ENCODE measurements at regions not wholly inside any gene's neighbourhood (a gene's known extent, or its start where the extent isn't known, plus 50 kb on each side); places are given as distances from the start of the nearest gene placed in this dataset.
"Not testable (repeated sequence)": the region's sequence is repeated elsewhere in the genome, so short reads cannot be mapped to it uniquely, and the experiment has no call there.

DNA sequence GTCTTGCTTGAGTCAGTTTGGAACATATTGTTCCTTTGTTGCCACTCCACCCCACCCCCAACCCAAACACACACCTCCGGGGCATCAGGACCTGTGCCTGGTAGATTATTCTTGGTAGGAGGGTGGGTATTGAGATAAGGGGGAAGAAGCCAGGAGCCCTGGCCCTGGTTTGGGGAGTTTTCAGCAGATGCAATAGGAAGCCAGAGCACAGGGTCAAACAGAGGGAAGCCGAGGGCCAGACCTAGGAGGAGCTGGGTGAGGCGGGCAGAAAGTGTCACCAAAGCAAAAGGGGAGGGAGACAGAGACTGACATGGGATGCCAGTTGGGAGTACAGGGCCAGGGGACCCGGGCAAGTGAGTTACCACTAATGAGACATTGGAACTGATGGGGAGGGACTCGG lies 163.1 kb downstream of the RPLP1 start:
- DNase-seq (ENCODE audit: insufficient read length, low spot score) (no peak), FAIRE-seq (no peak)

DNA sequence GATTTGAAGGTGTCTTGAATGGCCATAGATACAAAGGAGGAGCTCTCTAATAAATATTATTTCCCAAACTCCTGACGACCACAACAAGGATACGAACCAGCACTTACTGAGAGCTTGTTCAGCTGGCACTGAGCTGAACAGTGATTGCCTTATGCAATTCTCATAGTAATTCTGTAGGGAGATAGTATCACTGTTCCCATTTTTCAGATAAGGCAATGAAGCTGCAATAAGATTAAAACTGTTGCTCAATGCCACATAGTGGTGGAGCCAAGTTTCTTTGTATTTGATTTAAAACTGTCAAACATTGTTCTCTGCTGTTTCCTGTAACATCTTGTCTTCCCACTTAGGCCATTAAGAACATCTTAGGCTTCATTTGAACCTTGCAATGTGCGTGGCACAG lies 163.9 kb downstream of the RPLP1 start:
- DNase-seq (ENCODE audit: insufficient read length, low spot score): no peak
- no peak for FAIRE-seq

DNA sequence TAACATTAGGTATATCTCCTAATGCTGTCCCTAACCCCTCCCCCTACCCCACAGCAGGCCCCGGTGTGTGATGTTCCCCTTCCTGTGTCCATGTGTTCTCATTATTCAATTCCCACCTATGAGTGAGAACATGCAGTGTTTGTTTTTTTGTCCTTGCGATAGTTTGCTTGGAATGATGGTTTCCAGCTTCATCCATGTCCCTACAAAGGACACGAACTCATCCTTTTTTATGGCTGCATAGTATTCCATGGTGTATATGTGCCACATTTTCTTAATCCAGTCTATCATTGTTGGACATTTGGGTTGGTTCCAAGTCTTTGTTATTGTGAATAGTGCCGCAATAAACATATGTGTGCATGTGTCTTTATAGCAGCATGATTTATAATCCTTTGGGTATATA lies 164.5 kb downstream of the RPLP1 start:
- not testable (repeated sequence) for DNase-seq (ENCODE audit: insufficient read length, low spot score); FAIRE-seq

DNA sequence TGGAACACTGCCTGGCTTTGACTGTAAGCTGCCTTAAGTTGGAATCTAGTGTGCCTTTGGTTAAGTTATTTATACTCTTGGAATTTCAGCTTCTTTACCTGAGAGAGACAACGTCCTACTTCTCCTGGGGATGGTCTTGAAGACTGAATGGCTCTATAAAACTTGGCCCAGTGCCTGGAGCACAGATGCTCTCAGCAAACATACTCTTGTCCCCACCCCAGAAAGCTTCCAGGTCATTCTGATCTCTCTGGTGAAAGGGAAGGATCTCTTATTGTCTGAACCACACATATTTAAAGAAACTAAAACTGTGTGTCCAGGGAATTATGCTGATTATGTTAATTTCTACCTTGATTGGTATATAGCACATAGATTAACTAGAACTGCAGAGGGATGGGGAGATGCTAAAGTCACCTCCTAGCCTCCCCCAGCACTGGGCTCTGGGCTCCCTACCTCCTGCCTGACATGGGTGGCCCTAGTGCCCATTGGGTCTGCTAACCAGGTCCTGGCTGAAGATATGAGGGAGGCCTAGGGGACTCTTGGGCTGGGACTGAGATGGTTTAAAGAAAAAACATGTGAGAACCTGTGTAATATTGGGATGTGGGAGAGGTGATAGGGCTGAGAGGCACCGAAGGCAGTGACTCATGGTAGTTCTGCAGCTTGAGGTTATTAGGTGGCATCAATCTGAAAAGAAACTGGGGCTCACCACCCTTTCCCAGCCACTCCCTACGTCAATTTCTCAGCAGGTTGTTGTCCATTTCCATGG lies 171.0 kb downstream of the RPLP1 start:
- DNase-seq (ENCODE audit: insufficient read length, low spot score): no peak

DNA sequence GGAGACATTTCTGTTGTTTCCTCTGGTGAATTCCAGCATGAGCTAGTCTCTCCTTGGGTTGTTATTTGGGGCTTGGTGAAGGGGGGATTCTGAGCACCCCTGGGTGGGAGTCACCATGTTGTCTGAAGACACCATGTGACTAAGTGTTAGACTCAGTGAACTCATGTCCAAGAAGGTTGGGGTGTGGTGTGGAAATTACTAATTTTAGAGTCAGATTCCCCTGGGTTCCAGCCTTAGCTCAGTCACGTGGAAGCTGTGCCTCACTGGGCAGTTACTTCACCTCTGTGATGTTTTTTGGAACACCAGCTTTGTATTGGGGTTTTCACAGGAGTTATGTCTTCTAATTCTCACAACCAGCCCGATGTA lies 171.5 kb downstream of the RPLP1 start:
- no peak for DNase-seq (ENCODE audit: insufficient read length, low spot score)
- FAIRE-seq: no peak

More for the DNA sequence above, 171.0 kb downstream of the RPLP1 start:
- FAIRE-seq: no peak

DNA sequence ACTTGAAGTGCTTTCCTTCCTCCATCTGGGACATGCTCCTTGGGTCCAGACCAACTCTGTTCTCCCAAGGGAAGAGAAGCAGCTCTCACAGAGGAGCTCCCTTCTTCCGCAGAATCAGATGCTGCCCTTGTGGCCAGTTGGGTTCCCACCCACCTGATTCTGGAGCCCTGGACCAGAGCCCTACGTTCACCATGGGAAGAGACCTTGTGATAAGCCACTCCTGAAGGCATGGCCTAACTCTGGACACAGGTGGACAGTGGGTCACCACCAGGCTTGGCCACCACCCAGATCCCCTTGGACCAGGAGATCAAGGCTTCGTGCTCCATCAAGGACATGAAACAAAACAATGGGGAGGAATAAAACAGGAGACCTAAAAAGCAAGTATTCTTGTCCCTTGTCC lies 172.2 kb downstream of the RPLP1 start:
- DNase-seq (ENCODE audit: insufficient read length, low spot score) (no peak), FAIRE-seq (no peak)

DNA sequence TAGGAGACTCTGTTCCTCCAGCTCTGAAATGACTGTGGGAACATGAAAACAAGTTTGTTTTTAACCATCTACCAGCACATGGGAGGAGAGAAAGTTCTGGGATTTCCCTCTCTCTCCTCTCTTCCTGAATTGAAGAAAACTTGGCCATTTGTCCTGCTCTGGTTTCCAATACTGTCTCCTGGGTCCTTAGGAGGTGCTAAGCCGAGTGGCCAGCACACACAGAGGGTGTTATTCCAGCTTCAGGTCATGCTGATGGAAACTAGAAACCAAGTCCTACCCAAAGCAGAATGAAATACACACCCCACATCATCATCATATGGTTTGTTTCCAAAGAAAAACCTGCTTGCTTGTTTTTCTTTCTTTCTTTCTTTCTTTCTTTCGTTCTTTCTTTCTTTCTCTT lies 172.7 kb downstream of the RPLP1 start:
- FAIRE-seq (no peak), DNase-seq (ENCODE audit: insufficient read length, low spot score) (no peak)

DNA sequence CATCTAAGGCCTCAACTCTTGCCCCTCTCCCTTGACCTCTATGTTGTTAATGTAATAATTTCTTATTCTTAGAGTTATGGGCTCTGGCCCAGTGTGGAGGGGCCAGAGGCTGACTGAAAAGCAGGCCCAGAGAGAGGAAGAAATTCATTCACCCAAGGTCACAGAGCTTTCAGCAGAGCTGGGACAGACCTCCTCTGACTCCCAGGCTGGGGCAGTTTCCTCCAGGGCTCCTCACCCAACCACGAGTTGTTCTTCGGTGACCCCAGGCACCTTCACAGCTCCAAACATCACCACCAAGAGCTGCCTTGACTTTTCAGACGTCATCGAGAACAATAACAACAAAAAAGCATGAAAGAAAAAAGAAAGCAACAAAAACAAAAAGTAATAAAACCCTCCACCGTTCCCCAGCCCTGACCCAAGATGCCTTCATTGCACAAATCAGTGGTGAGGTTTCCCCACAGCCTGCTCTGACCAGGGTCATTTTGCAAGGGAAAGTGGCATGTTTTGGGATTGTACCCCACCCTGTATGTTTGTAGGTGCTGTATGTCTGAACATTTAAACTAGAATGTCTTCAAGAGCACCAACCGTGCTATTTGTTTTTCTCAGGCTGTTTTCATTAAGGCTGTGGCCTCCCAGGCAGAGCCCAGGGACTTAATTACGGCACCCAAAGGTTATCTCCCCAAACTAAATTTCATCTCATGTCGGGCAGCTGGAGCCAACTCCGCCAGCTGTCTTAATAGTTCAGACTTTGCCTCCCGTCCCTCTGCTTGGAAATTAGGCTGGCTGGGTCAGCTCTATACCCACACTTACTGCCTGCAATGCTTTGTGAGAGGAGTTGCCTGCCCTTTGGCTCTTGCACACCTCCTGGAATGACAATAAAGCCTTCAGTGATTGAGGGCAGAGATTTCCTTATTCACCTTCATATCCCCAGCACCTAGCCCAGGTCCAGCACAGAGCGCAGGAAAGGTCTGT lies 173.8 kb downstream of the RPLP1 start:
- no peak for DNase-seq (ENCODE audit: insufficient read length, low spot score)
- FAIRE-seq: no peak

DNA sequence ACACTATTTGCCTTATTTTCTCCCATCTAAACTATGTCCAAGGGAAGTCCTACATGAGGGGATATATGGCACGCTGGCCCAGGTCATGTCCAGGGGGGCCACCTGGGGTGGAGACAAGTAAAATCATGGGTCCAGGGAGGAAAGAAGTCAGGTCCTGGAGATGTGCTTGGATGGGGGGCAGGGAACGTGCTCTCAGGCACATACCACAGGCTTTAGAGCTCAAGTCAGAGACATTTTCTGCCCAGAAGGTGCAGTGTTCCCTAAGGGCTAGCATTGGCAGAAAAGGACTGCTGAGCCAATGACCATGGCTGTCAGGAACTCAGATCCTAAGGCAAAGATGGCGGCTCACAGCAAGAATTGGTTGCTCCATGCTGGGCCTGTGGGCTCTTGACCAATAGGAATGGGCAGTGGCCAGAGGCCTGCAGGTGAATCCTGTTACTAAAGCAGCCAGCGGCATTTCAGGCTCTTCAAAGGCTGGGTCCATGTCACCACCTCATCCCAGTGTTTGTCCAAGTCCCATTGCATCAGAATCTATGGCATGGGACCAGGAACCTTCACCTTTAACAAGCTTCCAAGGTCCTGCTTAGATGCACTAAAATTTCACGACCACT lies 175.0 kb downstream of the RPLP1 start:
- FAIRE-seq: no peak
- DNase-seq (ENCODE audit: insufficient read length, low spot score): no peak

DNA sequence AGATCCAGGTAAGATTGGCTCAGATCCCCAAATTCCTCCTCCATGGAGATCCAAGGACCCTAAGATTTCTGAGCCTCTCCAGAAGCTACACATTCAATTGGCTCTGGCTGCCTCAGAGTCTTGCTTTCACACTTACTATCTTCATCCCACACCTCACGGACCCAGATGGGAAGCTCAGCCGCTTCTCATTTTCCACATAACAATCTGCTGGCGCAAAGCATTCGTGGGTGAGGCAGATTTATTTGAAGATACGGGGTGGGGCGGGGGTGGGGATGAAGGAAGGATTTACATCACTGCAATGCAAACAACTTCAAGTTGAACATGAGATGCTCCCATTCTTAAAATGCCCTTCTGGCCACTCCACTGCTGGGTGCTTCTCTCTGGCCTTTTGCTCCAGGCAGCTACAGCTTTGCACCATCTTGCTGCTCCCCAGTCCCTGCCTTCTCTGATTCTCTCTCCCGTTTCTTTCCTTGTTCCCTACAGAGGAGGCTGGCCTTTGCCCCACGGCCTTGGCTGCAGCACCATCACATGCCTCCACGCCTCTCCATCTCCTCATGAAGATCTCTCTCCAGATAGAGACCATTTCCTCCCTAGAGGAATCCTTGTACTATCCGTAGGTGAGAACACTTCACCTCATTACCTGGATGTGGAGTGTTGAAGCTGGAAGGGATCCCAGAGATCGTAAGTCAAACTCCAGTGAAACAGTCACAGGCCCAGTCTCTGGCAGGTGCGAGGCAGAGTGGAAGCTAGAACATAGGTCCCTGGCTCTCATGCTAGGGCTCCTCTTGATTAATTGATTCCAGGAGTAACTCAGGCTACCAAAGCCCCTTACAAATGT lies 175.9 kb downstream of the RPLP1 start:
- DNase-seq (ENCODE audit: insufficient read length, low spot score): no peak
- no peak for FAIRE-seq

DNA sequence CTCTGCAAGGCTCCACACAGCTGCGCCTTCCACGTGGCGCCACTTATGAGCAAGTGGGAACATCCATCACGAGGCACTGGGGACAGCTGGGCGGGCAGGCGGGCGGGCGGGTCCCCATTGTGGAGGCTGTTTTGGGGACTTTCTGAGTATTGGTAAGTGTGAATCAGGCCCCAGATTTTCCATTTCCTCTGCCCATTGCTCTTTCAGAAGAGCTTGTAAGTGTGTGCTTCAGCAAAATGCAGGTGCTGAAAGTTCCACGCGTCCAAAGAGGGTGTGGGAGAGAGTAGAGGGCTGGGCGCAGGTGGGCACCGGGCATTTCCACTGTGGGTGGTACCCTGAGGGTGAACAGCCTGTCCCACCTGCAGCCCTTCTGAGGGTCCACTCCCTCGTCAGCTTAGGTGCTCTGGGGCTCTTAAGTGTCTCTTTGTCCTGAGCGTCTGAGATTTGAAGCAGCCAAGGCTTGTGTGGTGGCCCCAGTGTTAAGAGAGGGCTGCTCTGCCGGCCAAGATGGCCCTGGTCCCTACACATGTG lies 177.1 kb downstream of the RPLP1 start:
- FAIRE-seq: no peak
- no peak for DNase-seq (ENCODE audit: insufficient read length, low spot score)

DNA sequence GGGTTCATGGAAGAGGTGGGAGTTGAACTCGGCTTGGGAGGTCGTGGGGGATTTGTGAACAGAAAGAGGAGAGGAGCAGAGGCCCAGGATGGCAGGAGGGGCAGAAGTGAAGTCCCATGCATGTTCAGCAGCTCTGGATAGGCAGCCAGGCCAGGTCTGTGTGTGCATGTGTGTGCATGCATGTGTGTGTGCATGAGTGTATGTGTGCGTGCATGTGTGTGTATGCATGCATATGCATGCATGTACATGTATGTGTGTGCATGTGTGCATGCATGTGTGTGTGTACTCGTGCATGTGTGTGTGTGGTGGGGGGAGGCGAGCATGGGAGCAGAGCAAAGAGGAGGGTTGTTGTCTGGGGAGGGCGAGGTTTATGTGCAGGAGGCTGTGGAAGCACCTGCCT lies 178.4 kb downstream of the RPLP1 start:
- FAIRE-seq: peak; percentile 97

DNA sequence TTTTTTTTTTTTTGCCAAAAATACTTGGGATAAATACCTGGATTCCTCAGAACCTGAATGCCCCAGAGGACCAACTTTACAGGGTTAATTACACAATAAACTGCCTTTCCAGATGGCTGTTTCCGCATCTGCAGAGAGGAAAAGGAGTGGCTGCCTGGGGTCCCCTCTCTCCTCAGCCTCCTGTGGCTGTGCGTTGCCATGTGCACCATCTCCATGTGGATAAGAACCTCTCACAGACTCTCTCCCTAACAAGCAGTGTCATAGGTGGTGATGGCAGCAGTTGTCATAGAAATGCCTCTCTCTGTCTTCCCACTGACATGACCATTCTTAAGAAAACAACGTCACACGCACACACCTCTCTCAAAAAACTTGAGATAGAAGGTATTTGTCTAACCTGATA lies 179.4 kb downstream of the RPLP1 start:
- DNase-seq (ENCODE audit: insufficient read length, low spot score): no peak
- FAIRE-seq: no peak

More for the DNA sequence above, 178.4 kb downstream of the RPLP1 start:
- DNase-seq (ENCODE audit: insufficient read length, low spot score): no peak

DNA sequence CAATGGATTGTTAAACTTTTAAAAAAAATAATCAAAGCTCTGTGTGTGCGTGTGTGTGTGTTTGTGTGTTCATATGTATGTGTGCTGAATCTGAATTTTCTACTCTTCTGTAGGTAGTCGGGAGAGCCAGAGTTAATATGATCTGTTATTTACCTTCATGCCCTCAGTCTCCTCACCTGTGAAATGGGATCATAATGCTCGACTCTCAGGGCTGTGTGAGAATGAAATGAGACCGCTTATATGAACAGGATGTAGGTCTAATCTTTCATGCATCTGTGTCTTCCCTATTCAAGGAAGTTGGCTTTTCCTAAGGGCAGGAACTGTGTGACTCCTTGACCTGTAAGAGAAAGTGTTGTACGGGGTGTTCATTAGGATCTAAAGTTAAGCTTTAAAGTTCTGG lies 182.2 kb downstream of the RPLP1 start:
- DNase-seq (ENCODE audit: insufficient read length, low spot score) (no peak), FAIRE-seq (no peak)

DNA sequence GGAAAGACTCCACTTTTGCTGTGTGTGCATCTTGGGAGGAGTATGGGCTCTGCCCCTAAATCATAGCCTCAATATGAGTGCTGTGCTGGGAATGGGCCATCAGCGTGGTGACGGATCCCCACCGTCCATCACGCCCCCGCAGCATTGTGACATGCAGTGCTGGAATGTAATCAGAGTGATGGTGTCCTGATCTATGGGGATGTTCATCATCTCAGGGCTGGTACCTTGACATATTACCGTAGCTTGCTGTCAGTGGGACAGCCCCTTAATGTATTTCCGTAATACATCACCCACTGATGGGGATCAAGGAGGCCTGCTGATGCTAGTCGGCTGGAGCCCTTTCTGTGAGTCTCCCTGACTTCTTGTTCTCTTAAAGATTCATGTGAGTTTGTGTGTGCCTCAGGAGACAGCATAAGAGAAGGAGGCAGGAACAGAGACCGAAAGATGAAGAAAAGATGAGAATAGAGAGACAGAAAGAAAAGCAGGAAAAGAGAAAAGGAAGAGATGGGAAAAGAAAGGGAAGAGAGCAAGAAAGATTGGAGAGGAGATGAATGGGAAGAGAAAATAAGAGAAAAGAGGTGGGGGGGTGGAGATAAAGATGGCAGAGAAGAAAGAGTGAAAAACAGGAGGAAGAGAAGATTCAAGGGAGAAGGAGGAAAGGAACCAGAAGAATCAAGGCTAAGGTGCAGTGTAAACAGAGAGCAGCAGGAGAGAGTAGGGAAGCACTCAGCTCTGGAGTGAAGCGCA lies 183.7 kb downstream of the RPLP1 start:
- FAIRE-seq: no peak
- DNase-seq (ENCODE audit: insufficient read length, low spot score): no peak

DNA sequence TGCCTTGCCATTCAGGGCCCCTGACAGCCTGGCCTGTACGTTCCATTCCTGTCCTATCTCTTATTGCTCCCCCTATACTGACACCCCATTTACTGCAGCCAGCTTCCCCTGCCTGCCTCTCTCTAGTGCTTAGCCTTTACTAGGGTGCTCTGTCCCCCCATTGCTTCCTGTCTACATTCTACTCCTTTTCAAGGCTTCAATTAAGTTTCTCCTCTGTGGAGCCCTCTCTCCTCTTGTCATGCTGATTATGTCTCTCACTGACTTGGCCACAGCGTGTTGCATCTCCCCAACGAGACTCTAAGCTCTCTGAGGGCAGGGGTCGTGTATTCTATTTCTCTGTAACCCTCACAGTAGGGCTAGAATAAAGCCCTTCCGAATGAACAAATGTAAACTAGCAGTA lies 185.2 kb downstream of the RPLP1 start:
- FAIRE-seq (no peak), DNase-seq (ENCODE audit: insufficient read length, low spot score) (no peak)

DNA sequence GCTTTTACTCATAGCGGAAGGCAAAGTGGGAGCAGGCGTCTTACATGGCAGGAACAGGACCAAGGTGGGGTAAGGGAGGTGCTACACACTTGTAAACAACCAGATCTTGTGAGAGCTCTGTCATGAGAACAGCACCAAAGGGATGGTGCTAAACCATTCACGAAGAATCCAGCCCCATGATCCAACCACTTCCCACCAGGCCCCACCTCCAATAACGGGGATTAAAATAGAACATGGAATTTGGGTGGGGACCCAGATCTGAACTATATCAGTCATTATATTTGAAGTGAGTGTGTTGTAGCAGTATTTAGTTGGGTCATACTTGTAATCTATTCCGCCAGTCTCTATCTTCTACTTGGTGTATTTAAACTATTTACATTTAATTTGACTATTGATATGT lies 190.9 kb downstream of the RPLP1 start:
- no peak for FAIRE-seq

DNA sequence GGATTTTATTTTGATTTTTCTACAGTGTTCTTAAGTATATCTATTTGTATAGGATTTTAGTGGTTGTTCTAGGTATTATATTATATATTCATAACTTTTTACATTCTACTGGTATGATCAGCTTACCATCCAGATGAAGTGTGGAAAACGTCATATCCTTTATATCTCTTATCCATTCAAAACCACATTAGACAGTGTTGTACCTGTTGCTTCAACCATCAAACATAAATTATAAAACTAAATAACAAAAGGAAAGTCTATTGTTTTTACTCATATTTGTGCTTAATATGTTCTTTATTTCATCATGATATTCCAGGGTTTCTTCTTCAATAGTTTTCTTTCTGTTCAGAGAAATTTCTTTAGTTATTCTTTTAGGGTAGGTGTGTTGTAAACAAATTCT lies 191.4 kb downstream of the RPLP1 start:
- no peak for FAIRE-seq
- no peak for DNase-seq (ENCODE audit: insufficient read length, low spot score)

More for the DNA sequence above, 190.9 kb downstream of the RPLP1 start:
- DNase-seq (ENCODE audit: insufficient read length, low spot score): no peak

DNA sequence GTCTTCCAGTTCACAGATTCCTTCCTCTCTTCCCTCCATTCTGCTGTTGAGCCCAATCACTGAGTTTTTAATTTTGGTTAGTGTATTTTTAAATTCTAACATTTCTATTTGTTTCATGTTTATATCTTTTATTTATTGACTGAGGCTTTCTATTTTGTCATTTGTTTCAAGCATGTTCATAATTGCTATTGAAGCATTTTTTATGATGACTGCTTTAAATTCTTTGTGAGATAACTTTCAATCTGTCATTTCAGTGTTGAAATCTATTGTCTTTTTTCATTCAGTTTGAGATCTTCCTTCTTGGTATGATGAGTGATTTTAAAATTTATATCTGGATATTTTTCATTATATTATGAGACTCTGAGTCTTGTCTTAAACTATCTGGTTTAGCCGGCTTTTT lies 192.3 kb downstream of the RPLP1 start:
- FAIRE-seq (no peak), DNase-seq (ENCODE audit: insufficient read length, low spot score) (no peak)

DNA sequence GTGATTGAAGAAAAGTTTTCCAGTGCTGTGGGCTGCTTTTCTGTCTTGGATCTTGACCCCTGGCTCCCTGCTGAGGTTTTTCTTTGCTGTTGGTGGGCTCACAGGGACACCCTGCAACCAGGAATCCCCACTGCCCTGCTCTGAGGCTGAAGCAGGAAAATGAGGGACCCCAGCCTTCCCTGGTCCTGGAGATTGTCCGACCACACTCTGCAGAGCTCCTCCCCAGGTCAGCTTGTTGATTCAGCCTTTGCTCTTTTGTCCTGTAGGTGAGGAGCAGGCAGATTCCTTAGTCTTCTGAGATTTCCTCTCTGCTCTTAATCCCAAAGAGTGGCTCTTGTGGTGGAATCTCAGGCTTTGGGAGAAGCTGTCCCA lies 194.5 kb downstream of the RPLP1 start:
- DNase-seq (ENCODE audit: insufficient read length, low spot score) (no peak), FAIRE-seq (no peak)
